GM21723 (cell line): ENCODE measurements at regions not wholly inside any gene's neighbourhood (a gene's known extent, or its start where the extent isn't known, plus 50 kb on each side); places are given as distances from the start of the nearest gene placed in this dataset.
A peak's percentile ranks its signal among the peaks of the same experiment; 100 is the strongest.

Experiments used
- ATAC-seq: cut with Tn5 transposase; IDR thresholded peaks from one replicate; pipeline ENCODE4 v1.9.1; 2021; ENCODE audit warnings: mild to moderate bottlenecking, moderate library complexity; ENCODE audit not compliant: unreplicated experiment

DNA sequence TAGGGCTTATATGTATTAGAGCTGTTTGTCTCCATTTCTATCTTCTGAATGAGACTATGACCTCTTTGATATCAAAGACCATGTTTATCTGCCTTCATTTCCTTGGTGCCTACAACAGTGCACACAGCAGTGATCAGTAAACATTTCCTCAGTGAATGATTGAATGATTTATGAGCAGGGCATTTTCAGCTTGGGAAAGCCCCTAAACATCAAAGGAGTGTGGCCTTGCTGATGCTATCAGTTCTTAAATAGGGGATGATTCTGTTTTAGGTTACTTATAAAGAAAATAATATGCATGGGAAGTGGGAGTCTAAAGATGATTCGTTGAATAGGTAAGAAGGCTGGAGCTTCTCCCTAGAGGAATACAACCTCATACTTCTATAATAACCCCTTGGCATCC lies 425.3 kb downstream of the ZNF521 start:
- ATAC-seq: no peak

GRCh38 chr18:24928301-24928878 lies 423.6 kb downstream of the ZNF521 start:
- ATAC-seq: no peak

DNA sequence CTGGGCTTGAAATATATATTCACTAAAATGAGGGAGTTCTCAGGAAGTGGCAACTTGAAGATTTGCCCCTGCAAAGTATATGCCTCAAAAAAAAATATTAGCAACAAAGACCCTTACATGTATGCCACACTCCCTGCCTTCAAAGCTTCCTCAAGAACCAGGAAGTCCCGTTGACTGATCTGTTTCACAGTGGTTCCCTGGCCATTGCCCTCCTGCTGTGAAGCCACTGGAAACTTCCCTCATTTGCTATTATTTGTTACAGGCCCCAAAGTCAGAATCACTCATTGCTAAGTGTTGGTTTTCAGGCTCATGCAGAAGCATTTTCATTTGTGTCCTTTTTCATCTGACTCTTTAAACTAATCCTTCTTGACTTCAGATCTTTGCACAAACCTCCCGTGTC lies 421.5 kb downstream of the ZNF521 start:
- ATAC-seq: no peak

GRCh38 chr18:24930971-24931370 lies 421.0 kb downstream of the ZNF521 start:
- no peak for ATAC-seq

DNA sequence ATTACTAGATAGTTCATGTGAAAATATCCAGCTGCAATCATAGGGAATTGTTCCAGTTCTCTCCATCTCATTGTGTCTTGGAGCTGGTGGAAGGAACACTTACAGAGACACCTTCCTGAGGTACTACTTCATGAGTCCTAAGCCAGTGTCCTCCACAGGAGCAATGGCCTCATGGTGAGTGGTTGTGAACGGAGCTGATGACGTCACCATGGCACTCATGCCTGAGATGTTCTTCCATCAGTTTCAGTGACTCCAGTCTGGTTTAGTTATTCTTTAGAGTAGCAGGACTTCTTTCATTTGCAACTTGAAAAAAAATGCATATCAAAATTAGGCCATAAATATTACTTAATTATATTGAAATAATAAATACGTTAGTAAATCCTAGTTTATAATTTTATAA lies 418.6 kb downstream of the ZNF521 start:
- ATAC-seq: no peak

DNA sequence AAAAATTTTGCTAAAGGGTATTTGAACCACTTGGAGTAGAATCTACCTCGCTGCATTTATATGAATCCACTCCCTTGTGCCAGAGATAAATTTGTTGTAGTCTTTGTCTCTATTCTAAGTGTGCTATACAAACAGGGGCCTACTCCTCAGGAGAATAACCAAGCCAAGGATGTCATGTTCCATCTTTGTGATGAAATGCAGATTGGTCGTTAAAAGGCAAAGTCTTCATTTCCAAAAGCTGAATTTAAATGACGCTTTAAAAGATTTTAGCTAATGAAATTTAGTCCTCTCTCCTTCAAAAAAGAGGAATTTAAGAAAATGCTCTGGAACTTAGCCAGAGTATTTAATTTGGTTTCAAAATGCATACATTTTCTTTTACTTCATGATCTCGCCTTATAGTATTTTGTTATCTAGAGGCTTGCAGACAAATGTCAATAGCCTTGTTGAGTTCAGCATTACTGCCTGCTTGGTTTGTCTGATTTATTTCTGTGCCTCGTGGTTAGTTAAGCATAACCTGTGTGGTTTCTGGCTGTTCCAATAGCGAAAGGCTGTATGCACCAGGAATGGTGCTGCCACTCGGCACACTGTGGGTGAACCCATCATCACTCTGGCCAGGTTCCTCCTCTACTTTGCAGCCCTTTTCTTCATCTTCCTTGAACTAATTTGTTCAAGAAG lies 417.6 kb downstream of the ZNF521 start:
- no peak for ATAC-seq

GRCh38 chr18:24935008-24935407 lies 417.0 kb downstream of the ZNF521 start:
- no peak for ATAC-seq

DNA sequence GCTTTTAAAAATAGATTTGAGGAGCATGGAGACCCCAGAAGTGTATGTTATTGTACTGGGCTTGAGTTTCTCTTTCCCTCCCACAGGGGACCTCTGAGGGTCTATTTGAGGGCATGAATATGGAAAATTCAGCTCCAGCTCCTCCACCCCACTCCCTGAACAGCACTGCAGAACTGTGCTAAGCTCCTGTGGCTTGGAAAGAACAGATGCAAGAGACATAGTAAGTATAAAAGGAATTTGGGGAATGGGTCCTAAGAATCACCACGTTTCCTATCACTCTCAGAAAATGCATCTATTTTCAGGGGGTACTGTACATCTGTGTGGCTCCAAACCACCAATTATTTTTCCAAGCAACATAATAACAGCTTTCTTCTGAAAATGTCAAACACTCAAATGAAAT lies 416.1 kb downstream of the ZNF521 start:
- no peak for ATAC-seq

- ATAC-seq: no peak
Measured at GRCh38 chr18:24936691-24937090, 415.3 kb downstream of the ZNF521 start.

GRCh38 chr18:24937639-24938275 lies 414.2 kb downstream of the ZNF521 start:
- ATAC-seq: no peak

GRCh38 chr18:24940416-24940815 lies 411.6 kb downstream of the ZNF521 start:
- no peak for ATAC-seq

- ATAC-seq: no peak
Measured at GRCh38 chr18:24941174-24941951, 410.6 kb downstream of the ZNF521 start.

DNA sequence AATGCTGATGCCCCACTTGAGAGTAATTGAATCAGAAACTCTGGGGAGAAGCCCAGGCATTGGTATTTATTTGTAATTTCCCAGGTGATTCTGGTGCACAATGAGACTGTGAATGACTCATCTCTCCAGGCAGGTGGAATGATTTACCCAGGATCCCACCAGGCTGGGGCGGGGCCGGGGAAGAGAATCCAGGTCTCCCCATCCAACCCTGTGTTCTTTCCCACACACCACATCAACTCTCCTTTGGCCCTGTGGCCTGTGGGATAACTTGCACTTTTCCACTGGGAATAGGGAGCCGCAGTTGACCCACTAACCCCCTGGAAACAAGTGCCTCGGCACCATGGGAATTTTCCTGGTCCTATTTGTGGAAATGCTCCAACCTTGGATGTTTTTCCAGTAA lies 409.8 kb downstream of the ZNF521 start:
- ATAC-seq: no peak

DNA sequence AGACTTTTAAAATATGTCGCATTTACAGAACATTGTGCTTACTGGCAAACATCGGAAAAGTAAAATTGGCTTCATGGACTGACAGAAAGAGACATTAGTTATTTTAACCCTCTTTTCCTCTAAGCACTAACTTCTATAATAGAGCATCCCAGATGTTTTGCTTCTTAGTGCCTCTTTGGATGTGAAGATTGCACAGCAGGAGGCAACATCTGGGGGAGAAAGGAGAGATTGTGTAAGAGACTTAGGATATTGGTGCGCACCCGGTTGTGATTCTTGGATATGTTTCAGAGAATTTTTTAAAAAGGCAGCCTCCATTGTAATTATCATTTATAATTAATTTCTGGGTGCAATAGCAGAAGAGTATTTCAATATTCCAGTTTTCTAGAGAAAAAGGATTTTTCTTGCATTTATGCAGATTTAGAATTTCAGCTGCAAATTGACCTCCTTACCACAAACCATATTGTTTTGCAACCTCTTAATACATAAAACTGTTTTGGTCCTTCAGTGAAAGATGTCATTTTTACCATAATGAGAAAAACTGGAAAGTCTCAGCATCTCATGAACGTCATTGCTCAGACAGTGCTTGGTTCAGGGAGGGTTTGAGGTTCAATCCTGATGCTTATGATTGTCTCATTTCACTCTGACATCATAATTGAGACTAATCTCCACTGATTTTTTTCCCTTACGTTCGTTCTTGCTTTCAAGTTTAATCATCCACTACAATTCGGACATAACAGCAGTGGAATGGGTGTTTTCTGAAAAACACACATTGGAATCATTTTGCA lies 404.3 kb downstream of the ZNF521 start:
- no peak for ATAC-seq

GRCh38 chr18:24949908-24950307 lies 402.1 kb downstream of the ZNF521 start:
- ATAC-seq: no peak

GRCh38 chr18:24954341-24954740 lies 397.6 kb downstream of the ZNF521 start:
- no peak for ATAC-seq

- no peak for ATAC-seq
Measured at GRCh38 chr18:24958001-24958400, 394.0 kb downstream of the ZNF521 start.

GRCh38 chr18:24959051-24959476 lies 392.9 kb downstream of the ZNF521 start:
- no peak for ATAC-seq

- peak; percentile 90 for ATAC-seq
Measured at GRCh38 chr18:24964216-24964615, 387.8 kb downstream of the ZNF521 start.

GRCh38 chr18:24968238-24968775 lies 383.7 kb downstream of the ZNF521 start:
- no peak for ATAC-seq

- no peak for ATAC-seq
Measured at GRCh38 chr18:24972577-24972976, 379.4 kb downstream of the ZNF521 start.
